ENCODE measurements at regions not wholly inside any gene's neighbourhood (a gene's known extent, or its start where the extent isn't known, plus 50 kb on each side); places are given as distances from the start of the nearest gene placed in this dataset.
A peak's percentile ranks its signal among the peaks of the same experiment; 100 is the strongest.

DNA sequence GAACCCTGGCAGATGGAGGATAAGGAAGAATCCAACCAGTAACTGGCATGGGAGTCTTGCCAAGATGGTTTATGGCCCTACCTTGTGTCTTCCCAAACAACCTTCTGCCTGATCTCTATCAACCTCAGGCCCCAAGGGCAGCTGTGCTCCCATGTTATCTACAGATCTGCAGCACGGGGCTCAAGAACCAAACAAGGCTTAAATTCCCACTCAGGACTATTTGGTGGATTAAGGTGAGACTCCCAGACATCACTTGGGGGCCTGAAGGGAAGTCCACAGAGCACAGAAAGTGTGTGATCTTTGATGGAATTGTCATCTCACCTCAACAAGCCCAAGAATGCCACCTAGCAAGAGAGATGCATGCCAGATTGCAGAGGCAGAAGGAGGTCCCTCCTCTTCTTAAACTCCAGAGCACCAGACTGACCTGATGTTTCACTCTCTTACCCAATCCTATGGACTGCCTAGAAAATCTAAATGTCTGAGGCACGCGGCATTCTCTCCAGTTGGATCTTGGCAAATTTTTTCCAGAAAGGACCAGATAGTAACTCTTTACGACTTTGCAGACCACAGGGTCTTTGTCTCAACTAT is 759.5 kb upstream of the TBX3 start:
- no peaks in the 10 kb centered on the region for H3K36me3 ChIP-seq (ENCODE audit: control insufficient read depth in 4 of 4, insufficient read depth in 4 of 4, low read length in 4 of 4)
- H3K27me3 ChIP-seq (ENCODE audit: control insufficient read depth in 3 of 3, insufficient read depth in 3 of 3, low read length in 2 of 3) = no peaks in the 10 kb centered on the region
- no peaks in the 10 kb centered on the region for H3K4me1 ChIP-seq (ENCODE audit: control insufficient read depth in 5 of 5, insufficient read depth in 5 of 5, low read length in 5 of 5)
- TF ChIP-seq, protein P1, sequence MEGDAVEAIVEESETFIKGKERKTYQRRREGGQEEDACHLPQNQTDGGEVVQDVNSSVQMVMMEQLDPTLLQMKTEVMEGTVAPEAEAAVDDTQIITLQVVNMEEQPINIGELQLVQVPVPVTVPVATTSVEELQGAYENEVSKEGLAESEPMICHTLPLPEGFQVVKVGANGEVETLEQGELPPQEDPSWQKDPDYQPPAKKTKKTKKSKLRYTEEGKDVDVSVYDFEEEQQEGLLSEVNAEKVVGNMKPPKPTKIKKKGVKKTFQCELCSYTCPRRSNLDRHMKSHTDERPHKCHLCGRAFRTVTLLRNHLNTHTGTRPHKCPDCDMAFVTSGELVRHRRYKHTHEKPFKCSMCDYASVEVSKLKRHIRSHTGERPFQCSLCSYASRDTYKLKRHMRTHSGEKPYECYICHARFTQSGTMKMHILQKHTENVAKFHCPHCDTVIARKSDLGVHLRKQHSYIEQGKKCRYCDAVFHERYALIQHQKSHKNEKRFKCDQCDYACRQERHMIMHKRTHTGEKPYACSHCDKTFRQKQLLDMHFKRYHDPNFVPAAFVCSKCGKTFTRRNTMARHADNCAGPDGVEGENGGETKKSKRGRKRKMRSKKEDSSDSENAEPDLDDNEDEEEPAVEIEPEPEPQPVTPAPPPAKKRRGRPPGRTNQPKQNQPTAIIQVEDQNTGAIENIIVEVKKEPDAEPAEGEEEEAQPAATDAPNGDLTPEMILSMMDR (IDR thresholded peaks at IDR 0.05; ENCODE audit: control extremely low read depth, extremely low read depth) = no peak
- ATAC-seq (ENCODE audit: insufficient read depth, low FRiP score) = no peak
- H3K9ac ChIP-seq (ENCODE audit: insufficient read depth in 1 of 2, low read length in 2 of 2) = no peak overlapping the region
- no peak overlapping the region for H3K4me3 ChIP-seq
- 87% methylated on average over 4 of the region's 4 CpGs for WGBS, 2 donors
- peaks cover 0 to 1% (median 0%) of the 10 kb centered on the region in 4 donors for H3K9me3 ChIP-seq (ENCODE audit: control insufficient read depth in 4 of 4, insufficient read depth in 3 of 4, low read length in 3 of 4)
- DNase-seq = no peak
- no peak overlapping the region for H3K27ac ChIP-seq (ENCODE audit: low read depth in 1 of 2, low read length in 1 of 2)

DNA sequence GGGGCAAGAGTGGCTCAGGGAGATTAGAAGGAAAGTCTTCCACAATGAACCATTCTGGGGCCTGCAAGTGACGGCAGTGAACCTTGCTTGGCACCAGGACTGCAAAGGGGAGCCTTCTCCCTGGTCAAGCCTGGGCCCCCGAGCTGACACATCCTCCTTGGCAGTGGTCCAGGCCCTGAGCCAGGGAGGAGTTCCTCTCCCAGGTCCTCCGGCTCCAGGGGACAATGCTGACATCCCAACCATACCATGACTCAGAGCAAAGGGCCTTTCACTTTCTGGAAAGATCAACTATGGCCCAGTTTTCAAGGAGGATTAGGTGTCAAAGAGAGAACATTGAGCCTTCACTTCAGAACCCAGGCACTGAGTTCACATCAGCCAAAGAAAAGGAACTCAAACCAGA is 756.5 kb upstream of the TBX3 start:
- DNase-seq (peak in 1 of 3 donors; percentile 39), ATAC-seq (ENCODE audit: insufficient read depth, low FRiP score) (no peak)
- TF ChIP-seq, protein P1 (IDR thresholded peaks at IDR 0.05; ENCODE audit: control extremely low read depth, extremely low read depth) = no peak
- peak overlapping the region in 1 of 2 donors; percentile 55 for H3K27ac ChIP-seq (ENCODE audit: low read depth in 1 of 2, low read length in 1 of 2)
- no peak overlapping the region for H3K9ac ChIP-seq (ENCODE audit: insufficient read depth in 1 of 2, low read length in 2 of 2)
- H3K36me3 ChIP-seq (ENCODE audit: control insufficient read depth in 4 of 4, insufficient read depth in 4 of 4, low read length in 4 of 4) = no peaks in the 10 kb centered on the region
- H3K4me3 ChIP-seq = no peak overlapping the region
- H3K27me3 ChIP-seq (ENCODE audit: control insufficient read depth in 3 of 3, insufficient read depth in 3 of 3, low read length in 2 of 3) = no peaks in the 10 kb centered on the region
- WGBS, 2 donors = 31 to 48% methylated on average over 3 of the region's 3 CpGs
- peaks cover 0 to 3% (median 0%) of the 10 kb centered on the region in 5 donors for H3K4me1 ChIP-seq (ENCODE audit: control insufficient read depth in 5 of 5, insufficient read depth in 5 of 5, low read length in 5 of 5)
- H3K9me3 ChIP-seq (ENCODE audit: control insufficient read depth in 4 of 4, insufficient read depth in 3 of 4, low read length in 3 of 4) = peaks cover 0 to 1% (median 0%) of the 10 kb centered on the region in 4 donors

DNA sequence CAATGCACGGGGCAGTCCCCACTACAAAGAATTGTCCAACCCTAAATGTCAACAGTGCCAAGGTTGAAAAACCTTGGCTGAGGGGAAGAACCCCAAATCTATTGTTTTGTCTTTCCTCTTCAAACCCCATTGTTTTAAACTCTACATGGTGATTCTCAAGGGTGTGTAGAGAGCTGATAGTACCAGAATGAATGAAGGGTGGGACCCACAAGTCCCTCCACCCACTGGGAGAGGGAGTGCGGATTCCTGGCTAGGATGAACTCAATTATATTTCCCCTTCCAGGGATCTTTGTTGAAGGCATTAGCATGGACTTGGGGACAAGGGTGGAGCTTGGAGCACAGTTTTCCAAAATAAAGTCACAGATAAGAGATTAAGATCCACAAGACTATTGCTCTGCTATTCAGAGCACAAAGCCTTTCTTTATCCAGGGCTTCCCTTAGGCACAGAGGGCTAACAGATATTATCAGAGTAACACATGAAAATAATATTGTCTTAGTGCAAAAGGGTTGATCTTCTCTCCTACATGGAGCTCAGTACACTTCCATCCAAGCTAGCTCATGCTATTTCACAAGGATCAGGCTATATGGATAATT is 755.1 kb upstream of the TBX3 start:
- H3K27me3 ChIP-seq (ENCODE audit: control insufficient read depth in 3 of 3, insufficient read depth in 3 of 3, low read length in 2 of 3) = no peaks in the 10 kb centered on the region
- H3K9ac ChIP-seq (ENCODE audit: insufficient read depth in 1 of 2, low read length in 2 of 2) = no peak overlapping the region
- TF ChIP-seq, protein P1 (IDR thresholded peaks at IDR 0.05; ENCODE audit: control extremely low read depth, extremely low read depth) = no peak
- ATAC-seq (ENCODE audit: insufficient read depth, low FRiP score) (no peak), DNase-seq (no peak)
- H3K4me3 ChIP-seq = no peak overlapping the region
- H3K27ac ChIP-seq (ENCODE audit: low read depth in 1 of 2, low read length in 1 of 2) = no peak overlapping the region
- H3K9me3 ChIP-seq (ENCODE audit: control insufficient read depth in 4 of 4, insufficient read depth in 3 of 4, low read length in 3 of 4) = peaks cover 0 to 1% (median 0%) of the 10 kb centered on the region in 4 donors
- H3K4me1 ChIP-seq (ENCODE audit: control insufficient read depth in 5 of 5, insufficient read depth in 5 of 5, low read length in 5 of 5) = peaks cover 0 to 3% (median 0%) of the 10 kb centered on the region in 5 donors
- H3K36me3 ChIP-seq (ENCODE audit: control insufficient read depth in 4 of 4, insufficient read depth in 4 of 4, low read length in 4 of 4) = no peaks in the 10 kb centered on the region
- WGBS, 2 donors = 67 to 78% methylated on average over 2 of the region's 2 CpGs
